PC-9 (cell line): ENCODE measurements at regions not wholly inside any gene's neighbourhood (a gene's known extent, or its start where the extent isn't known, plus 50 kb on each side); places are given as distances from the start of the nearest gene placed in this dataset.

Experiments
- BruUV-seq: library from RNA; stranded (reverse); fragments of 400-500 nt; replicated peaks from 2 replicates; lab custom pipeline; 2021; lab: Mats Ljungman, UMichigan
- CTCF ChIA-PET: fragments of 300-600 bp; sonication (Branson Sonifier 250); formaldehyde crosslinking; loops from one replicate; lab custom pipeline; 2022; ENCODE audit warnings: antibody characterized with exemption; lab: Charles Lee
- POLR2A ChIA-PET: fragments of 300-600 bp; sonication (Branson Sonifier 250); formaldehyde crosslinking; loops from one replicate; lab custom pipeline; 2022; ENCODE audit warnings: antibody characterized with exemption; ENCODE audit not compliant: unreplicated experiment; lab: Charles Lee
- DNase-seq, 2 experiments: peaks; one replicate each; pipeline versions ENCODE4 v3.0.0 to v3.0.0-alpha.2; 2015 to 2022; ENCODE audit warnings: mixed read lengths in 1 of 2
- H2AFZ ChIP-seq: fragments of 200-600 bp; sonication (generic); 2 replicates; pipeline ENCODE4 v1.8.1; 2017; ENCODE audit warnings: antibody characterized with exemption
- H3F3A ChIP-seq: fragments of 200-600 bp; sonication (generic); 2 replicates; pipeline ENCODE4 v1.8.1; 2017; ENCODE audit warnings: antibody characterized with exemption, mild to moderate bottlenecking, low read depth; ENCODE audit not compliant: insufficient read depth
- H3K27ac ChIP-seq: fragments of 200-600 bp; sonication (generic); 2 replicates; pipeline ENCODE4 v1.6.1; 2016; ENCODE audit warnings: mixed run types
- H3K27me3 ChIP-seq: fragments of 200-600 bp; sonication (generic); 2 replicates; pipeline ENCODE4 v1.6.1; 2016; ENCODE audit warnings: low read depth, mixed run types; ENCODE audit not compliant: insufficient read depth
- H3K36me3 ChIP-seq: fragments of 200-600 bp; sonication (generic); 2 replicates; pipeline ENCODE4 v1.6.1; 2016; ENCODE audit warnings: low read depth, mixed run types
- H3K4me1 ChIP-seq: fragments of 200-600 bp; sonication (generic); replicated peaks from 2 replicates; pipeline ENCODE4 v1.6.1; 2016; ENCODE audit warnings: mixed run types; ENCODE audit not compliant: insufficient read depth
- H3K4me2 ChIP-seq: fragments of 200-600 bp; sonication (generic); 2 replicates; pipeline ENCODE4 v1.6.1; 2017; ENCODE audit warnings: mixed run types
- H3K4me3 ChIP-seq: fragments of 200-600 bp; sonication (generic); 2 replicates; pipeline ENCODE4 v1.6.1; 2016; ENCODE audit warnings: mixed run types
- H3K79me2 ChIP-seq: fragments of 200-600 bp; sonication (generic); 2 replicates; pipeline ENCODE4 v1.6.1; 2017; ENCODE audit warnings: low read depth, mixed run types
- H3K9me2 ChIP-seq: fragments of 200-600 bp; sonication (generic); 2 replicates; pipeline ENCODE4 v1.8.1; 2017; ENCODE audit warnings: mild to moderate bottlenecking; ENCODE audit not compliant: insufficient read depth
- H3K9me3 ChIP-seq: fragments of 200-600 bp; sonication (generic); 2 replicates; pipeline ENCODE4 v1.8.1; 2016; ENCODE audit warnings: low read depth; ENCODE audit not compliant: insufficient read depth
- H4K20me1 ChIP-seq: fragments of 200-600 bp; sonication (generic); 2 replicates; pipeline ENCODE4 v1.8.1; 2017; ENCODE audit not compliant: insufficient read depth
- CTCF ChIP-seq: fragments of 200-600 bp; sonication (generic); conservative IDR thresholded peaks from 2 replicates; pipeline ENCODE4 v1.6.1; 2017; ENCODE audit warnings: mixed run types, antibody characterized with exemption, mild to moderate bottlenecking, moderate library complexity
- EZH2 ChIP-seq: fragments of 200-600 bp; sonication (generic); IDR thresholded peaks from 2 replicates; pipeline ENCODE4 v1.8.0; 2017; ENCODE audit warnings: antibody characterized with exemption, low read depth
- intact Hi-C: fragments of 100-400 bp; cut with micrococcal nuclease; formaldehyde crosslinking; loops from one replicate; pipeline ENCODE4 v1.10.0; 2022; ENCODE audit not compliant: unreplicated experiment

DNA sequence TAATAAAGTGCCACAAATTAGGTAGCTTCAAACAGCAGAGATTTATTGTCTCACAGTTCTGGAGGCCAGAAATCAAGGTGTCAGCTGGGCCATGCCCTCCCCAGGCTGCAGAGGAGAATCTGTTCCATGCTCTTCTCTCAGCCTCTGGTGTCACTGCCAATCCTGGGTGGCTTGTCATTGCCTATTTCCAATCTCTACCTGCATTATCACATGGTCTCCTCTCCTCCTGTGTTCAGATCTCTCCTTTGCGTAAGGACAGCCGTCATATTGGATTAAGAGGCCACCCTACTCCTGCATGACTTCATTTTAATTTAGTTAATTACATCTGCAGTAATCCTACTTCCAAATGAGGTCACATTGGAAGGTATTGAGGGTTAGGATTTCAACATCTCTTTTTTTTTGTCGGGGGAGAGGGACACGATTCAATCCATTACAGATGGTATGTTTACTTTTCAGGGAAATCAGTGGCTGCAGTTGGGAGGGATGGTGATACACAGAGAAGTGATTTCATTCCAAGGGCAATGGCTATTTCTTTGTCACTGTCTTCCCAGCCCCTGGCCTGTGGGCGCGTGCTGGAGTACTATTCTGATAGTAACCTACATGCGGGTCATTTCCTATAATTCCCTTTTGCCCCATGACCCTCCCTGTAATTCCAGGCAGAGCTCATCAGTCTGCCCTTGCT, 169.4 kb downstream of the MINAR1 start:
- Histone ChIP-seq H4K20me1 (no peaks in the 10 kb centered on the region), H3K36me3 (no peaks in the 10 kb centered on the region), H3K4me3 (no peak overlapping the region), H3K4me2 (no peak overlapping the region), H3K9me2 (no peaks in the 10 kb centered on the region), H3K27ac (no peak overlapping the region), H3K27me3 (peaks cover 84% of the 10 kb centered on the region), H3K9me3 (no peaks in the 10 kb centered on the region), H3F3A (no peaks in the 10 kb centered on the region), H3K79me2 (no peaks in the 10 kb centered on the region), H3K4me1 (no peaks in the 10 kb centered on the region), H2AFZ (no peak overlapping the region)
- CTCF ChIA-PET: no interaction called here
- BruUV-seq: no TSS peak
- POLR2A ChIA-PET: no interaction called here
- TF ChIP-seq EZH2 (no peak), CTCF (no peak)
- intact Hi-C loops: no loop called here
- no peak for DNase-seq

DNA sequence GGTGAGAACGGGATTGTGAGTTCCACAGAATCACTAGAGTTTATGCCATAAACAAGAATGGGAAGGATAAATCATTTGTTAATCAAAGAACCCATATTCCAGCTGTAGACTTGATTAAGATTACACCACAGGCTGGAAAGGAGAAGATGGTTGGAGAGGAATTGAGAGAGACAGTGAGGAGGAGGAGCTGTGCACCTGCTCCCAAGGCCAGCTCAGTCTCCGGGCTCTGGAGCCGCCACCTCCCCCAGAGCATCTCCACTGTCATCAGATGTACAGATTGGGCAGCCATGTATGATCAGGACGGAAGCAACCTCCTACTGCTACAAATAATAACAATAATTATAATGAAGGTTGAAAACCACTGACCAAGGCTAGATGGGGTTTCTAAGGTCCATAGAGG, 170.0 kb downstream of the MINAR1 start:
- intact Hi-C loops: no loop called here
- no peak for DNase-seq
- Histone ChIP-seq H3K27ac (no peak overlapping the region), H2AFZ (no peak overlapping the region), H3F3A (no peaks in the 10 kb centered on the region), H3K4me1 (no peaks in the 10 kb centered on the region), H3K9me3 (no peaks in the 10 kb centered on the region), H3K36me3 (no peaks in the 10 kb centered on the region), H3K4me2 (no peak overlapping the region), H3K9me2 (no peaks in the 10 kb centered on the region), H3K79me2 (no peaks in the 10 kb centered on the region), H3K4me3 (no peak overlapping the region), H4K20me1 (no peaks in the 10 kb centered on the region), H3K27me3 (peaks cover 90% of the 10 kb centered on the region)
- ChIA-PET CTCF (no interaction called here), POLR2A (no interaction called here)
- BruUV-seq: no TSS peak
- no peak for TF ChIP-seq CTCF
- TF ChIP-seq EZH2: no peak

- Histone ChIP-seq H4K20me1 (no peaks in the 10 kb centered on the region), H3K9me2 (no peaks in the 10 kb centered on the region), H3K36me3 (no peaks in the 10 kb centered on the region), H3K4me1 (no peaks in the 10 kb centered on the region), H3F3A (no peaks in the 10 kb centered on the region), H3K27me3 (peaks cover 93% of the 10 kb centered on the region), H3K79me2 (no peaks in the 10 kb centered on the region), H3K9me3 (no peaks in the 10 kb centered on the region), H3K4me3 (no peak overlapping the region), H3K4me2 (no peak overlapping the region), H2AFZ (no peak overlapping the region), H3K27ac (no peak overlapping the region)
- no peak for DNase-seq
- no TSS peak for BruUV-seq
- ChIA-PET POLR2A (no interaction called here), CTCF (no interaction called here)
- TF ChIP-seq EZH2 (no peak), CTCF (no peak)
- intact Hi-C loops: no loop called here
These were observed 170.6 kb downstream of the MINAR1 start for GRCh38 chr15:79602731-79603130.
